HG03280 (cell line): ENCODE measurements at regions not wholly inside any gene's neighbourhood (a gene's known extent, or its start where the extent isn't known, plus 50 kb on each side); places are given as distances from the start of the nearest gene placed in this dataset.
"Not testable (repeated sequence)": the region's sequence is repeated elsewhere in the genome, so short reads cannot be mapped to it uniquely, and the experiment has no call there.

Experiments used
- ATAC-seq: cut with Tn5 transposase; IDR thresholded peaks from one replicate; pipeline ENCODE4 v1.9.1; 2021; ENCODE audit warnings: mild to moderate bottlenecking, moderate library complexity; ENCODE audit not compliant: unreplicated experiment

DNA sequence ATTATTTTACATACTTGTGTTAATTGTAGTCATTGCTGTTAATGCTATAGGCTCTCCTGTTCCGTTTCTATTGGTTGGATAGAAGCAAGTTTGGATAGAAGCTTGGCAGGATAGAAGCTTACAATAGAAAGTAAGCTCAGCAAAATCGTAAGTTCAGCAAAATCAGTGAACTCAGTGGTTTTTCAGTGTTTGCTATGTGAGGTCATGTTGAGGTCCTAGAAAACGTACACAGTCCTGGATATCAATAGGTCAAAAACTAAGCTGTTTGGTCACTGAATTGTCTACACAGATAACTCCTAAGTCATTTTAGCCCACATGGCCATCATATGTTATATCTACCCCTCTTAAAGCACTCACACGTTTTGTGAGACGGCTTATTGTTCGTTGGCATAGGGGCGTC is 299.4 kb downstream of the MAN2A1 start:
- ATAC-seq = no peak

- no peak for ATAC-seq
Measured at GRCh38 chr5:109989994-109990722, 300.4 kb downstream of the MAN2A1 start.

DNA sequence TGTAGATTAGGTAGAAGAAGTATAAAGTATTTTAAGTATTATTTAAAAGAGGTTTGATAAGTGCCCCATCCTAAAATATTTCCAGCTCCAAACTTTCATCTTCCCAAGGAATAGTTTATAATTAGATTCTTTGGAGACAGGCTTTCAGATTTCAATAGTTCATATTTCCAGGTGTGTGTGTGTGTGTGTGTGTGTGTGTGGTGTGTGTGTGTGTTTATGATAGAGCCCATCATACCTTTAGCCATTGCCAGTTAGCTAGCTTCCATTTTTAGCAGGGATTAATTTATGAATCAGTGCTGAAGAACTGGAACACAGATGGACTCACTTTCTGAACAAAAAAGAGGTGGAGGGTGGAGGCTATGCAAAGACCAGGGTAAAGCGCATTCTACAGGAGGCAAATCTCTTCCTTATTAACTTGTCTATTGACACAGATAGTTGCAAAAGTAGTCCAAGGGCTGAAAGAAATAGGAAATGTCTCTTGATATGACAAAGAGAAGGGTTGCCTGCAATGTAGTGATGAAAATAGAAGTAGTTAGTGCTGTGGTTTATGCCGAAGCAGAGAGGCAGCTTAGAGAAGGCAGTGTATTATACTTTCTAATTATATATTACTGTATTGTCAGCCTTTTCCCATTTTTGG is 301.1 kb downstream of the MAN2A1 start:
- no peak for ATAC-seq

- ATAC-seq = no peak
Measured at GRCh38 chr5:109992264-109992915, 302.7 kb downstream of the MAN2A1 start.

DNA sequence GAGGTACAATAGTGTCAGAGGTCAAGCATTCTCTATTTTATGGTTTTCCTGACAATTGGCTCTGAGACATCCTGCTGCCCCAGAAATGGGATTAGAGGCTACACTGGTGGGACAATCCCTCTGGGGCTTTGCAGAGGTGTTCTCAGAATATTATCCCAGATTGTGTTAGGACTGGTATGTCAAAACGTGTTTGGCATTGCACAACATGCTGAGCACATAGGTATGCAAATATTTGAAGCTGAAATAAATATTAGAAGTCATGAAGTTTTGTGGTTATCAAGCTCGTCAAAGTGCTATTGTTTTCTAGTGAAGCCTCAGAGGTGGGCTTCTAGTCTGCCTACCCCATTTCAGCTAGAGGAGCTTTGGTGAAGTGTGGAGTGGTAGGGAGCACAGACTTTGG is 304.4 kb downstream of the MAN2A1 start:
- no peak for ATAC-seq

GRCh38 chr5:109996246-109996645 is 306.5 kb downstream of the MAN2A1 start:
- ATAC-seq = no peak

- no peak for ATAC-seq
Measured at GRCh38 chr5:109997161-109997560, 307.4 kb downstream of the MAN2A1 start.

DNA sequence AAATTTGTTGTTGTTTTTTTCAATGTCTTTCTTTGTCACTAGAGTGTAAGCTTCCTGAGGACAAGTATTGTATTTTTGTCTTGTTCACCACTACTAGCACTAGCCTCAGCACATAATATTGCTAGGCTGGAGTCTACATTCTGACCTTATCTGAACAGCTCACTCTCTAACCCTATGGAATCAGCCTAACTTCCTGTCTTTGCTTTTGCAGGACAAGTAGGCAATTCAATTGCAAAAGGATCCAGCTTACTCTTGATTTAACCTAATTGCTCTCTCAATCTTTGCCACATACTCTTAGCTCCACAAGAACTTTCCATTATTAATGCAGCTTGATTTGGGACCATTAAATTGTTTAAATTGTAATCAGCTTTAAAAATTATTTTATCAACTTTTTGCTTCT is 308.5 kb downstream of the MAN2A1 start:
- ATAC-seq = no peak

DNA sequence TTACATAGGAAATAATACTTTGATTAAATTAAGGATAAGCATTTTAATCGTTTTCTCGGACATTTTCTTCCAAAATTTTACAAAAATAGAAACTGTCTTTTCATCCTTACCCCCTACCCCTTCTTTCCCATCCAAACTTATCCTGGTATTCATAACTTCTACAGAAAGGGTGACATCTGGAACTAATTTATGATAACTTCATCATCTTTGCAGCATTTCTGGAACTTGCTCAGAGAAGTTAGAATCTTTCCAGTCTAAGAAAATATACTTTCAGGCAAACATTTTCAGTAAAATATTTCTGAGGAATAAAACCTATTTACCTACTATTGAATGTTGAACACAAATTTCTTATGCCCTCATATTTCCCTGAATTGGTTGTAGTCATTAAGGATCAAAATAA is 309.0 kb downstream of the MAN2A1 start:
- no peak for ATAC-seq

DNA sequence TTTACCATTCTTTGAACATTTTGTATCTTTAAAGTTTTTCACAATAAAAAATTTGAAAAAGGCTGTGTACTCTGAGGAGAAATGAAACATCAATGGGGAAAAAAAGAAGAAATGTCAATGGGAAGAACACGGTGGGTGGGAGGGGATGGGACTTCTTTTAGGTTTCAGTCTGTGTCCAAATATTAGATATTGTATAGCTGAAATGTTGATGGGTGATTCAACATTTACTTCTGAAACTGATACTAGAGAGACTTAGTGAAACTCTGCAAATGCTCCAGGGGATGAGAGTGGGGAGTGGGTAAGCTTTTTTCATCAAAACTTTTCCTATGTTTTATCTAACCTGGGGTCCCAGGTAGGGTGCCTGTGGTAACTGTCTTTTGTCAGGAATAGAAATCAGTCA is 311.9 kb downstream of the MAN2A1 start:
- no peak for ATAC-seq

DNA sequence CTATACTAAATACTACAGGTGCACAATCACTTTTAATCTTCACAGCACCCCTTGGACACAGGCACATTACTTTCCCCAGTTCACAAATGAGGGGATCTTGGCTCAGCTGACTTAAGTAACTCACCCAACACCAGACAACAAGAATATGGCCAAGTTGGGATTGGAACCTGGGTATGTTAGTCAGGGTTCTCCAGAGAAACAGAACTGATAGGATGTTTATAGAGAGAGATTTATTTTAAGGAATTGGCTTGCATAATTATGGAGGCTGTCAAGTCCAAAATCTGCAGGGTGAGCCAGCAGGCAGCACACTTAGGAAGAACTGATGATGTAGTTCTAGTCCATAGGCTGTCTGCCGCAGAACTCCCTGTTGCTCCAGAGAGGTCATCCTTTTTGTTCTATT is 312.9 kb downstream of the MAN2A1 start:
- ATAC-seq = no peak

GRCh38 chr5:110005907-110006562 is 316.3 kb downstream of the MAN2A1 start:
- ATAC-seq = not testable (repeated sequence)

DNA sequence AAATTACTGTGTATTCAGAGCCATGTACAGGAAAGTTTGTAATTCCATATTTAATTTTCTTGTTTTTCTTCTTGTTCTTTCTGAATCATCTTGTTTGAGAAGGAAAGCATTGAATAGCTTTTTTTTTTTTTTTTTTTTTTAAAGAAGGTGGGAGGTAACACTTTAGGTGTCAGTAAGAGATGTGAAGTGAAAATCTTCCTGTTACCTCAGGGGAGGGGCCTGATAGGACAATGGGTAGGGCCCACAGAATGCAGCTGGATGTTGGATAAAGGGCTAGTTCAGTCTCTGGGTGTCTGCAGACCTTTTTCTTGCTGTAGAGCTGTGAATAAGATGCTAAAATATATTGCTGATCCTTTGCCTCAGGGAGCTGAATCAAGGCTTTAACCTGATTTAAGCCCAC is 317.4 kb downstream of the MAN2A1 start:
- no peak for ATAC-seq

DNA sequence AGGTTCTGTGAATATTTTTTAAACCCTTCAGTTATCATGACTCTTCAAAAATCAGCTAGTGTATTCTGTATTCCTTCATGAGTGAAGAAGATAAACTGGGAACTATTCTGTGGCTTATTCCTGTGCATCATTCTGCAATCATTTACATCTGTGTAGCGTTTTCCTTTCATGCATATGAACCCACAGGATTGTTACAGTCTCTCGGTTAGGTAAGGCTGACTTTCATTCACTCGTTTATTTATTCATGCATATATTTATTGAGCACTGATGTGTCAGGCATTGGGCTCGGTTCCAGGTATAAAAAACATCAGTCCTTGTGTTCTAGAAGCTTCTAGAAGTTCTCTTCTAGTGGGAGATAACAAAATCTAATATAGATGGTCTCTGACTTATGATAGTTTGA is 318.4 kb downstream of the MAN2A1 start:
- no peak for ATAC-seq

DNA sequence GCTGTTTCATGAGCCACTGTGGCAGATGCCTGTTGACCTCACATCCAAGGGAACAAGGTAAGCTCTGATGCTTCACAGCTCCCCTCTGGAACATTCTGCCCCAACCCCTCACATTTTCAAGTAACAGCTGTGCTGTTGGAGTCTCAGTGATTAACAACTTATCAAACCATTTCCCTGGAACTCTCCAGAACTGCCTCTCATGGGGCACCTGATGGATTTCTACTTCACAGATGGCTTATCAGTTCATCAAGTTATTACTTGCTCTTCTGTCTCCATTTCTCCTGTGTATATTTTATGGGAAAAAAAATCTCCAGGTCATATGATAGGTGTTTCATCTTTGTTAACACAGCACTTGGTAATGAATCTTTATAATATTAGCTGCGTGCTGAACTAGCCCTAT is 322.4 kb downstream of the MAN2A1 start:
- ATAC-seq = no peak

GRCh38 chr5:110013017-110013416 is 323.3 kb downstream of the MAN2A1 start:
- ATAC-seq = no peak

DNA sequence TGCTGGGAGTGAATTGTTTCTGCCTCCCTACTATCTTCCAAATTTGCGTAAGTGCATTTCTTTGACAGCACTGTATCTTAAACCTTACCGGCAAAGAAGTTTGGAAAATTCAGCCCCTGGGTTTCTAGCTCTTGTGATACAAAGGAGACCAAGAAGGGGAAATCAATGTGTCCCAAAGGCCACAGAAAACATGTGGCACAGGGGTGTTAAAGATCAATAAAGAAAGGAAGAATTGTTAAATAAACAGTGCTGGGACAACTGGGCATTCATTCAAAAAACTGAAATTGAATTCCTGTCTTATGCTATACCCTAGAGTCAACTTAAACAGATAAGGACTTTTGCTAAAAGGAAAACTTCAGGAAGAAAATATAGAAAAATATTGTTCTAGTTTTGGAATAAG is 328.1 kb downstream of the MAN2A1 start:
- ATAC-seq = no peak

- ATAC-seq = no peak
Measured at GRCh38 chr5:110018509-110018908, 328.8 kb downstream of the MAN2A1 start.

GRCh38 chr5:110019119-110019518 is 329.4 kb downstream of the MAN2A1 start:
- no peak for ATAC-seq

DNA sequence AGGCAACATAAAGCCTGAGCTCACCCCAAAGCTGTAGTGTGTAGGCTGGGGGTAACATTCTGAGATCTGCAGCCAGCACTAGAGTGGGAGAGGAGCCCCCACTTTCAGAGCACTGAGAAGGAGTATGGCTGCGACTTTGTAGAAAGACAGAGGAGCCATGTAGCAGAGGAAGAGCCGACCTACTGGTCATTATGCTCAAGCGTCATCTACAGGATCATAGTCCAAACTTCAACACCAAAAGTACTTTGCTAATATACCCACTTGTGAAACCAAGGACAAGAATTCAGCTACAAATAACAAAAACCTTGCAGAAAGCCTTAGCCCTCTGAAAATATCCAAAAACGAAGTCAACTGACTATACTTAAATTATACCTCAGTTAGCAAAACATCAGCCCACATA is 330.1 kb downstream of the MAN2A1 start:
- ATAC-seq = no peak

DNA sequence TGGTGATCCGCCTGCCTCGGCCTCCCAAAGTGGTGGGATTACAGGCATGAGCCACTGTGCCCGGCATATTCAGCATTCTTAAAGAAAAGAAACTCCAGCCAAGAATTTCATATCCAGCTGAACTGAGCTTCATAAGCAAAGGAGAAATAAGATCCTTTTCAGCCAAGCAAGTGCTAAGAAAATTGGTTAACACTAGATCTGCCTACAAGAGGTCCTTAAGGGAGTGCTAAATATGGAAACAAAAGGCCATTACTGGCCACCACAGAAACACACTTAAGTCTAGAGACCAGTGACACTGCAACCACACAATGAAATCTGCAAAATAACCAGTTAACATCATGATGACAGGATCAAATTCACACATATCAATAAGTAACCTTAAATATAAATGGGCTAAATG is 331.5 kb downstream of the MAN2A1 start:
- no peak for ATAC-seq

GRCh38 chr5:110025160-110025559 is 335.4 kb downstream of the MAN2A1 start:
- no peak for ATAC-seq
